Left ventricle myocardium inferior (tissue), 1 donor: ENCODE measurements at regions not wholly inside any gene's neighbourhood (a gene's known extent, or its start where the extent isn't known, plus 50 kb on each side); places are given as distances from the start of the nearest gene placed in this dataset.

Source experiments
- DNase-seq: peaks from one replicate; pipeline ENCODE4 v3.0.0-alpha.2; 2020
- H3K27ac ChIP-seq: fragments of 200-600 bp; replicated peaks from 2 replicates; pipeline ENCODE4 v1.8.0; 2021
- H3K27me3 ChIP-seq: fragments of 200-600 bp; 2 replicates; pipeline ENCODE4 v1.8.0; 2021; ENCODE audit warnings: low read depth
- H3K36me3 ChIP-seq: fragments of 200-600 bp; 2 replicates; pipeline ENCODE4 v1.8.0; 2021
- H3K4me1 ChIP-seq: fragments of 200-600 bp; 2 replicates; pipeline ENCODE4 v1.8.0; 2021
- H3K4me3 ChIP-seq: fragments of 200-600 bp; 2 replicates; pipeline ENCODE4 v1.8.0; 2021; ENCODE audit warnings: mild to moderate bottlenecking, moderate library complexity
- H3K9me3 ChIP-seq: fragments of 200-600 bp; replicated peaks from 2 replicates; pipeline ENCODE4 v1.8.0; 2021
- intact Hi-C: fragments of 100-400 bp; cut with micrococcal nuclease; formaldehyde crosslinking; loops from one replicate; pipeline ENCODE4 v1.11.0; 2022
- TF ChIP-seq, protein P1 (sequence below): fragments of 200-600 bp; IDR thresholded peaks from 2 replicates; pipeline ENCODE4 v1.8.0; 2021; ENCODE audit warnings: antibody characterized with exemption, mild to moderate bottlenecking, borderline replicate concordance
- donor health status: DM: no; HTN: yes; CAD: no; lungs with severe emphysema.

DNA sequence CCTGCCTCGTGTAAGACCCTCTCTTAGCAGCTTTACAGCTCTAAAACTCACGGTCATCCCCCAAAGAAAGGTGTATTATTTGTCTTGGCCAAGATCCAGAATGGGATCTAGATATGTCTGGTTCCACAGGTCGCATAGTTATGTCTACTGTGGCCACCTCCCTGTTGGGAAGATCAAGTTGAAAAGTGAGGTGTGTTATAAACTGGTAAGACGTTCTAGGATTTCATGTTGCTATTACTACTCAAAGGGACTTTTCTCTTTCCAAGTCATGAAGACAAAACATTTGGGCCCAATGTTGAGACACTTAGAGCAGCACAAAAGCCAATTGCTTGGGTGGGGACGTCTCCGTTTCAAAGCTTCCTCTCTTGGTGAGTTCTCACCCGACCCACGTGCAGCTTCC, 766.0 kb downstream of the RNF144A start:
- no peaks in the 10 kb centered on the region for H3K27me3 ChIP-seq
- DNase-seq = no peak
- no peak overlapping the region for H3K27ac ChIP-seq
- H3K9me3 ChIP-seq = no peaks in the 10 kb centered on the region
- H3K4me3 ChIP-seq = no peak overlapping the region
- TF ChIP-seq, protein P1, sequence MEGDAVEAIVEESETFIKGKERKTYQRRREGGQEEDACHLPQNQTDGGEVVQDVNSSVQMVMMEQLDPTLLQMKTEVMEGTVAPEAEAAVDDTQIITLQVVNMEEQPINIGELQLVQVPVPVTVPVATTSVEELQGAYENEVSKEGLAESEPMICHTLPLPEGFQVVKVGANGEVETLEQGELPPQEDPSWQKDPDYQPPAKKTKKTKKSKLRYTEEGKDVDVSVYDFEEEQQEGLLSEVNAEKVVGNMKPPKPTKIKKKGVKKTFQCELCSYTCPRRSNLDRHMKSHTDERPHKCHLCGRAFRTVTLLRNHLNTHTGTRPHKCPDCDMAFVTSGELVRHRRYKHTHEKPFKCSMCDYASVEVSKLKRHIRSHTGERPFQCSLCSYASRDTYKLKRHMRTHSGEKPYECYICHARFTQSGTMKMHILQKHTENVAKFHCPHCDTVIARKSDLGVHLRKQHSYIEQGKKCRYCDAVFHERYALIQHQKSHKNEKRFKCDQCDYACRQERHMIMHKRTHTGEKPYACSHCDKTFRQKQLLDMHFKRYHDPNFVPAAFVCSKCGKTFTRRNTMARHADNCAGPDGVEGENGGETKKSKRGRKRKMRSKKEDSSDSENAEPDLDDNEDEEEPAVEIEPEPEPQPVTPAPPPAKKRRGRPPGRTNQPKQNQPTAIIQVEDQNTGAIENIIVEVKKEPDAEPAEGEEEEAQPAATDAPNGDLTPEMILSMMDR = no peak
- intact Hi-C loops = no loop called here
- no peaks in the 10 kb centered on the region for H3K36me3 ChIP-seq
- no peaks in the 10 kb centered on the region for H3K4me1 ChIP-seq

DNA sequence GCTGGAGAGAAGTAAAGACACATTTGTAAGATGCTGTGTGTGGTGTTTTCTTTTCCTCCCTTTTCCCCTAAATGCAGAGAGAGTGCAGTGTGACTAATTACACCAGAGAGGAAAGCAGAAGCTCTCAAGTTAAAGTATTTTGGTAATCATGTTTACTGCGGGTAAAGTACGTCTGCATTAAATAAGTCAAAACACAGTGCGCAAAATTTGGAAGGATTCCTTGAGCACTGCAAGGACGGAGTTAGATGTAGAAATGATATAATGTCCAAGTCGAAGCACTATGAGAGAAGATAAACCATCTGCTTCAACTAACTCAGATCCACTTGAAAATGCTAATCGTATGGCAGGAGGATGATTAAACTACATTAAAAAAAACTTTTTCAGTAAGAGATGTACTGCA, 766.5 kb downstream of the RNF144A start:
- TF ChIP-seq, protein P1 = no peak
- H3K4me1 ChIP-seq = no peaks in the 10 kb centered on the region
- intact Hi-C loops = no loop called here
- no peaks in the 10 kb centered on the region for H3K9me3 ChIP-seq
- no peak for DNase-seq
- no peak overlapping the region for H3K27ac ChIP-seq
- no peak overlapping the region for H3K4me3 ChIP-seq
- H3K36me3 ChIP-seq = no peaks in the 10 kb centered on the region
- no peaks in the 10 kb centered on the region for H3K27me3 ChIP-seq

DNA sequence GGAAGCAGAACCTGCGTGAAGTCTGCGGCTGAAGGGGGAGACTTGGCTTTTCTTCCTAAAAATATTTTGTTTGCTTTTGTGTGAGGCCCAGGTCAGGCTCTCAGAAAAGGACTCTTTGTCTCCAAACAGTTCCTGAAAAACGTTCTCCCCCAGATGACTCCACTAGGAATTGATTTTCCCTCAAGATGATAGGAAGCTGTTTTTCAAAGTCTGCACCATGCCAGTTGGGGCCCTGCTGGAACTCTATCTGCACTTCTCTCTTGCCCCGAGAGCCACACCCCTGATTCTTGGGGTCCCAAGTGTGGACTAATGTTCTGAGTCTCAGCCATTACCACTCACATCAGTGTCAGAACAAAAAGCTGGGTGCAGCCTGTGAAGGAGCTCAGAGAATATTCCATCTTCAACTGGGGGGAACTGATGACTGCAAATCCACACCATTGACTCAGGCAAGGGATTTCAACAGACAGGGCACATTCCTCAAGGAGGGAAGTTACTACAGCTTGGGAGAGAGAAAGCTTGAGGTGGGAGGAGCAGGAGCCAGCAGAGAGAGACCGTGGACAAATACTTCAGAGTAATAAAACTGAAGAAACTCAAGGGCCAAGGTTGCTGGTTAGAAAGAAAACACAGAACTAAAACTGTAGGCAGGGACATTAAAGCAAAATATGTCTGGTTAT, 768.3 kb downstream of the RNF144A start:
- H3K27me3 ChIP-seq = no peaks in the 10 kb centered on the region
- H3K36me3 ChIP-seq = no peaks in the 10 kb centered on the region
- no peak overlapping the region for H3K27ac ChIP-seq
- H3K4me3 ChIP-seq = no peak overlapping the region
- no peaks in the 10 kb centered on the region for H3K9me3 ChIP-seq
- intact Hi-C loops = no loop called here
- no peaks in the 10 kb centered on the region for H3K4me1 ChIP-seq
- no peak for DNase-seq
- TF ChIP-seq, protein P1 = no peak

DNA sequence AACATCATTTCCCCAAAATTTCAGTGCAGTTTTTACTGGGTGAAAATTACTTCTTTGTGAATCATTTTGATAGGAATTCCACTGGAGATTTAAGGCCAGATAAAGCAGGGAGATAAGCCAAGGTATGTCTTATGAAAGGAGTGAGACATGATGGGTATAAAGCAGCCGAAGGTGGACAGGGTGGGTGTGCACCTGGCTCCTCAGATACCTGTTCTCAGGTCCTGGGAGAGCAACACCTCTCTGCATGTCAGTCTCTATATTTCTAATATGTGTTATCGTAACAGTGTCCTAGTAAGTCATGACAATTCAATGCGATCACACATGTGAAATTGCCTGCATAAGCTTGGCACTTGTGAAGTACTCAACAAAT, 768.8 kb downstream of the RNF144A start:
- Histone ChIP-seq H3K36me3 (no peaks in the 10 kb centered on the region), H3K27ac (no peak overlapping the region), H3K27me3 (no peaks in the 10 kb centered on the region), H3K4me3 (no peak overlapping the region), H3K9me3 (no peaks in the 10 kb centered on the region), H3K4me1 (no peaks in the 10 kb centered on the region)
- intact Hi-C loops = no loop called here
- TF ChIP-seq, protein P1 = no peak
- no peak for DNase-seq

DNA sequence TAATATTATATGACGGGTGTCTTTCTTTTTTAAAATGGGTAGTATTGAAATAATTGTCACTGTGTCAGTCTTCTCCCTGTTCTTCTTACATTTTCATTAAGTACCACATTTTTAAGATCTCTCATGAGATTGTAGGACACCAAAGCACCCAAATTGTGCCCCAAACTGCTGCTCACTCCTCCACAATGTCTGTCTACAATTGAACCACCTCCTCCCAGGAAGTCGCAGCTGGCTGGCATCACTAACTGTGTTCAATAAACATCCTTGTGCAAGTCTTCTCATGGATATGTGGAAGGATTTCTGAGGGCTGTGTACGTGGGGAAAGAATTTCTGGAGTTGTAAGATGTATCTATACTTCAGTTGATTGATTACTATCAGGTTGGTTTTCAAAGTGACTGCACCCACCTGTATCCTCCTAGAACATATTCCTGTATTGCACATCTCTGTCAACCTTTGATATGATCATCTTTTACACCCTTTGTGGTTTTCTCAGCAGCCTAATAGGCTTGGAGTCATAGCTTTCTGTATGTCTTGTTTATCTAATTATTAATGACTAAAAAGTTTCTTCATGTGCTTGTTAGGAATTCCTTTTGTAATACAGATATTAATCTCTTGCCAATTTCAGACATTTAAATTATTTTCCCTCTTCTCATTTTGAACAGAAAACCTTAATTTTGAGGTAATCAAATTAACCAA, 774.9 kb downstream of the RNF144A start:
- TF ChIP-seq, protein P1 = no peak
- no peaks in the 10 kb centered on the region for H3K4me1 ChIP-seq
- DNase-seq = no peak
- H3K27me3 ChIP-seq = no peaks in the 10 kb centered on the region
- intact Hi-C loops = no loop called here
- no peaks in the 10 kb centered on the region for H3K9me3 ChIP-seq
- H3K4me3 ChIP-seq = no peak overlapping the region
- H3K36me3 ChIP-seq = no peaks in the 10 kb centered on the region
- no peak overlapping the region for H3K27ac ChIP-seq
